Femur (tissue), 1 donor: ENCODE measurements at regions not wholly inside any gene's neighbourhood (a gene's known extent, or its start where the extent isn't known, plus 50 kb on each side); places are given as distances from the start of the nearest gene placed in this dataset.

ENCODE experiments used
- DNase-seq: peaks from one replicate; pipeline ENCODE4 v3.0.0-alpha.2; 2017

DNA sequence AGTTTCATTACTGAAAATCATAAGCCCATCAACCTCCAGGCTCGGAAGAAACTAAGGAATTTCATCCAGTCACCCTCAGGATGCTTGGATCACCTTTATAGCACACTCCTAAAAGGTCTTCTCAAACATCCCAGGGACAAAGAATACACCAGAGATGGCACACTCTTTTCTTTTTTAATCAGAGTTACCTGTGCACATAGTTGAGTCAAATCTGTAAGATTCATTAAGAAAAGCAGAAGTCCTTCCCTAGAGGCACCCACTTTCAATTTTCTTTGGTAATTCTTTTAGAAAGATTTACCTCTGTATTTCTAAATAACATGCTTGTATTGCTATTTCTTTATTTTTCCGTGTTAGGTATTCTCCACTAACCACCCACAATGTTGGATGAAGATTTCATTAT lies 50.6 kb upstream of the IL6 start:
- DNase-seq: no peak

DNA sequence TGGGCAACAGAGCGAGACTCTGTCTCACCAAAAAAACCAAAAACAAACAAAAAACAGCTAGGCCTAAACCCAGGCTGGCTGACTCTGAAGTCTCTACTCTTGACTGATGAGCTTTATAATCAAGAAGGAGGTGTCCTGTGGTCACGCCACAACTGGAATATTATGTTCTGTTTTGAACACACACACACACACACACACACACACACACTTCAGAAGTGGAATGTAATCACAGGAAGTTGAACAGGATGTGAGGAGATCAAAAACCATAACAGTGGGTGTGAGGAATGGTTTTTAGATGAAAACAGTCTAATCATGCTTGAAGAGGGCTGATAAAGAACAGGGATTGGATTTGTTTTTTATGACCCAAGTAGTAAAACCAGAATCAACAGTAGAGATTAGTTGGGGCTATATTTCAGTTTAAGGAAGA lies 51.1 kb upstream of the IL6 start:
- no peak for DNase-seq

DNA sequence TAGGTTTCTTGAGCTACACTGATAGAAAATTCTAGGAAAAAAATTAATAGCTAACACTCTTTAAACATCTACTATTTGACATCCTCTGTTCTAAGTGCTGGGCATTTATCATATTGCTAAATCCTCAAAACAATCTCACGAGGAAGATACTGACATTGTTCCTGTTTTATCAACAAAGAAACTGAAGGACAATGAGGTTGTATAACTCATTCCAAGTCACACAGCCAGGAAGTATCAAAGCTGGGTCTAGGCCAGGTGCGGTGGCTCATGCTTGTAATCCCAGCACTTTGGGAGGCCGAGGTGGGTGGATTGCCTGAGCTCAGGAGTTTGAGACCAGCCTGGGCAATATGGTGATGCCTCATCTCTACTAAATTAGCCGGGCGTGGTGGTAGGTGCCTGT lies 51.6 kb upstream of the IL6 start:
- no peak for DNase-seq

DNA sequence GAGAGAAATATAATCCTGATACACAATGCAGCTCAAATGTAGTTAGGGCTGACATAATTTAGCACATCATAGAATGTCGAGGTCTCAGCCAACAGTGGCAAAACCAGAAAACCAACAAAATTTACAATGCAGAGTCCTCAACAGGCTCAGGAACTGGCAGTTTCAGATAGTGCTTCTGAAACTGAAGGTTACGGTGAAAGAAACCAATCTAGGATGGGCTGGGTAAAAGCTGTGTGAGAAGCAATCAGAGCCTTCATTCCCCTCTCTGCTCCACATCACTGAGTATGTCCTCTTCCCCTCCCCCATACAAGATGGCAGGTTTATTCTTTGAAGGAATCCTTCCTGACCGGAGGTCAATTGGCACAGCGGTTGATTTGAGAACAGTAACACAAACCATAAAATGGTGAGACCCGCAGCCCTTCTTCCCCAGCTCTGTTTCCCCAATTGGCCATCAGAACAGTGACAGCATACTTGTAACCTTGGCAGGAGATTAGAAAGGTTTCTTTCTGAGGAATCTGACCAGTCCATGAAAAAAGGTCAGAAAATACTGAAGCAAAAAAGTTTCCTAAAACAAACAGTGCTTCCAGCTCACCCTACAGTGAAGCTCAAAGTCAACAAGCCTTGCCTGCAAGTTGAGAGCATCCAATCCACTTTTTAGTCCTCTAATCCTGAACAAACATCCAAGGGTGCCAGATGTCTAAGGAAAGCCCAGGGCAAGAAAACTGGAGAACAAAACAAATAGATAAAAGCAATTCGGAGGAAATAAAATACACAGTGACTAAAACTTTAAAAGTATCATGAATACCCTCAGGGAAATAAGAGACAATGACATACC lies 53.9 kb upstream of the IL6 start:
- no peak for DNase-seq

DNA sequence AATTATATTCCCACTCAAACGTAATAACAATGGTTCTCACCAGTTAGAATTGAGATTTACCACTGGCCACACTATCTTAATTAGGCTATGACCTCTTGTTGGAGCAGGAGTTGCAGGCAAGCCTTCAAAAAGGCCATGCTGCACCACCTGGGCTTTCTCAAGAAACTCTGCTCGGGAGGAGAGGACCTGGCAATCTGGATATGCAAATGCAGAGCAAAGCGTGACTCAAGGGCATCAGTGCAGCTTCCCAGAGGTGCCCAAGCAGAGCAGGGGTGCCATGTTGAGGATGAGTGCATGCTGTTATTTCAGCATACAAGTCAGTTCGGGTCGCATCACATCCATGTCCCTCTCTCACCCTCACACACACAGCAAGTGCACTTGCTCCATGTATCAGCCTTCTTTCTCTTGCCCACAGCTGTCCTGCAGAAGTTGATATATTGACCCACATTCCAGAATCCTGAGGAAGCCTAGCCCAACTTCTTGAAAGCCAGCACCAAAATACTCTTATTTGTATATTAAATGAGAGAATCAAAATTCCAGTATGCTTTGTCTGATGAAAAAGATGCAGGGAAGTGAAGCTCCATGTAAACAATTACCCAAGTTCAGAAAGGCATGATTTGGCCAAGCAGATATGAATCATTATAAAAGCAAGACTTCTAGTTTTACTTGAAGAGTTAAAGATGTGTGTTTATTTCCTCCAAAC lies 55.7 kb upstream of the IL6 start:
- no peak for DNase-seq

DNA sequence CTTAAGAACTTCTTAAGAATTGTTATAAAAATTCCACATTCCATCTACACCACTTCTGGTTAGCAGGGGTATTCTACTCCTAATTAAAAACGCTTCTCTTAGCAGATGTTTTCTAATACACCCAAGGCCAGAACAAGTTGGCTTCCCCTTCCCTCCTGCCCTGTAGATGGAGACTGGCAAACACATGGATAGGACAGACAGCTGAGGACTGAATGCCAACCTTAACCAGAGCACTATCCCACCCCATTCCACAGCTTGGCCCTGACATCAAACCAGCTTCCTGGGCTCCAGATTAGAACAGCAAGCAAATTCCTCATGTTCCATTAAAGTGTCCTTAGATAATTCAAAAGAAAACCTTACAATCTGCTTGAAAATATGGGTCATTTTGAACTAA lies 56.6 kb upstream of the IL6 start:
- DNase-seq: no peak

DNA sequence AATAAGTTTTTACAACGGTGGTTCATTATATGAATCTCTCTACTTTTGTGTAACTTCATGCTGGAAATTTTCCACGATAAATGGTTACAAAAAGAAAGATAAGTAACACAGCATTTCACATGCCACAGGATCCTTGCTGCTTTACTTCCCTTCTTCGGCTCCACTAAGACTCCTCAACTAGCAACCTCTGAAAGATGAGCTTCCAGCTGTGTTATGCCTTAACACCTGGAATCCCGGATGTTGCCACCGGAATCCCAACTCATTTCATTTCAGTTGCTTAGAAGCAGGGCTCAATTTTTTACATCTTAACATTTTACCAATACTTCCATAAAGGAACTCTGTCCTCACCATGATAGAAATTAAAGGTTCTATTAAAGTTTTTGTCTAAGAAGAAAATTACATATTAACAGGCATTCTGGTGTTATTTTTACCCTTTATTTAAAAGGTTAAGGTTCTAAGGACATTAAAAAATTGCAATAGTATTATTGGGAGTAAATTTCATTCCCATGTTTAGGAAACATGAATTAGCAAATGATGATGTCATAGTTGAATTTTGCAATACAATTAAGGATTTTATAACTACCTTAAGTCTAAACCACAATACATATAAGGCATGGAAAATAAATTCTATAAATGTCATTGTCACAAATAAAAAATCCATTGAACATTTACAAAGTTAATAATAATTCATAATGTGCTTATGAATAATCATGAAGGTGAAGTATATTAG lies 57.1 kb upstream of the IL6 start:
- DNase-seq: no peak

DNA sequence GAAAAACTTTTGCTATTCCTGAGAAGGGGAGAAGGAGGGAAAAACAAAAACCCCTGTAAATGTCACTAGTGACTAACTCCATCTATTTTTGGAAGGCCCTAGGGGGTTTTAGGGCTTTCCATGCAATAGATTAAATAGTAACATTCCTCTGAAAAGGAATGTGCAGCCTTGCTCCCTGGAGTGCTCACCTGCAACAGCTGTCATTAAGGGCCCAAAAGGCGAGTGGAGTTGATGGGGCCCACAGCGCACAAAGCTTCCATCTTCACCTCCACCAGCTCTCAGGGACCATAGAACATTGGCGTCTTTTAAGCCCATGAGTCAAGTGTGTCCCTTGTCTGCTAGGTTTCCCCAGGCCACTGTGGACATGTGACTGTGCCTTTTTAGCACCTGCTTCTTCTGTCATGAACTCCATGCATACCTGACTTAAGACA lies 58.0 kb upstream of the IL6 start:
- DNase-seq: no peak

DNA sequence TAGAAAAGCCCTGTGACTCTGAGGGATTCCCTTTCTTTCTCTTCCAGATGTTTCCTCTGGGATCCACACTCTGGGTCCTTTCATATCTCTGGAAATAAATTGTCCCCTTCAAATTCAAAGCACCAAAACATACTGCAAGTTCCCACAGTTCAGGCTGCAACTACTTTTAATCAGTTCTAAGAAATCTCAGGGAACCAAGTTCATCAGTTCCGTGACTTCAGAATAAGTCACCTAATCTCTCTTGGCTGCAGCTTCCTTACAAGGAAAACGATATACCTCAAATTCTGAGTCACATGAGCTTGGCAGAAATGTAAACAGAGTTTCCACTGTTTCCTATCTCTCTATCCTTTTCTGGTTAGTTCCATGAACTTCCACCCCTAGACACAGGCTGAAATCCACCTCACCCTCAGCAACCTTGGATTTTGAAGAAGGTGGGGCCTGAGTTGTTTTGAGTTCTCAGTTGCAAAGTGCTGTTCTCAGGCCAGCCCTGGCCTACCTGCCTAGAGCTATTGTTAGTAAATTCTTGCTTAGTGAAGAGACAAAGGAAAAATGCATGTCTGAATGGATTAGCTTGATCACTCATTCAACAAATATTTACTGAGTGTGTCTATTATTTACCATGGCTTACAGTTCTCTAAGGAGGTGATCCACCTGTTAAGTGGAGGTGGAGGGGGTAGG lies 59.3 kb upstream of the IL6 start:
- no peak for DNase-seq

DNA sequence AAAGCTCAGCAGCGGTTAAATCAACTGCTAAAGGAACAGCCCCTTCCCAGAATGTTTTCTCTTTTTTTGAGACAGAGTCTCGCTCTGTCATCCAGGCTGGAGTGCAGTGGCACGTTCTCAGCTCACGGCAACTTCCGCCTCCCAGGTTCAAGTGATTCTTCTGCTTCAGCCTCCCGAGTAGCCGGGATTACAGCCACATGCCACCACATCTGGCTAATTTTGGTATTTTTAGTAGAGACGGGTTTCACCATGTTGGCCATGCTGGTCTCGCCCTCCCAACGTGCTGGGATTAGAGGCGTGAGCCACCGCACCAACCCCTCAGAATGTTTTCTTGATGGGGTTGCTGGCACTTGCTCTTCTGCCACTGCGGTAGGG lies 59.8 kb upstream of the IL6 start:
- no peak for DNase-seq

DNA sequence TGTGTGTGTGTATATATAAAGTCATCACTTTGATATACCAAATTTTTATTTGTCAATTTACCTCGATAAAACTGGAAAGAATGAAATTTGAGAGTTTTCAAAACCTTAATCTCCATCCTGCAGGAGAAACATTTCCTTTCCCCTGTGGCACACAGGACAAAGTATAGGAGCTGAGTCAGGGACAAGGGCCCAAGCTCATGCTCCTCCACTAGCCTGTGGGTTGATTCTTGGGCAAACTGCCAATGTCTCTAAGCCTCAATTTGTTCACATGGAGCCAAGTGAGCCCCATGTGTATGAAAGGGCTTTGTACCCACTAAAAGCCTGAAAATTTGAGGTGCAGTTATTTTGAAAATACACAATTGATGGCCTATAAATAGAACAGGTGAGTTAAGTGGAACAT lies 60.3 kb upstream of the IL6 start:
- DNase-seq: no peak

DNA sequence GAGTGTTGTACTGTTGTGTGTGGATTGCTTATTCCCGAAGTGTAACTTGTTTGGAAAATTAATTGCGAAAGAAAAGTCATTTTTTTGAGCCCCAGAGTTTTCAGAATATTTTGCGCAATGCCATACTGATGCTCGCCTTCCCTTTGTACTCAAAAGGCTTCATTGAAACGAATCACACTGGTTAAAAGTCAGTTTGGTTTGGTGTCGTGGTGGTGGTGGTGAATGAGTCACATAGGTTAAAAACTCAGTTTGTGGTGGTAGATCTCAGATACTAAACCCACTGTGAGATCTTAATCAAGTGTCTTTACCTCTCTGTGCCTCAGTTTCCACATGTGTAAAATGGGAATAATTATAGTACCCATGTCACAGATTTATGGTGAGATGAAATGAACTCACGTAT lies 61.1 kb upstream of the IL6 start:
- DNase-seq: no peak

DNA sequence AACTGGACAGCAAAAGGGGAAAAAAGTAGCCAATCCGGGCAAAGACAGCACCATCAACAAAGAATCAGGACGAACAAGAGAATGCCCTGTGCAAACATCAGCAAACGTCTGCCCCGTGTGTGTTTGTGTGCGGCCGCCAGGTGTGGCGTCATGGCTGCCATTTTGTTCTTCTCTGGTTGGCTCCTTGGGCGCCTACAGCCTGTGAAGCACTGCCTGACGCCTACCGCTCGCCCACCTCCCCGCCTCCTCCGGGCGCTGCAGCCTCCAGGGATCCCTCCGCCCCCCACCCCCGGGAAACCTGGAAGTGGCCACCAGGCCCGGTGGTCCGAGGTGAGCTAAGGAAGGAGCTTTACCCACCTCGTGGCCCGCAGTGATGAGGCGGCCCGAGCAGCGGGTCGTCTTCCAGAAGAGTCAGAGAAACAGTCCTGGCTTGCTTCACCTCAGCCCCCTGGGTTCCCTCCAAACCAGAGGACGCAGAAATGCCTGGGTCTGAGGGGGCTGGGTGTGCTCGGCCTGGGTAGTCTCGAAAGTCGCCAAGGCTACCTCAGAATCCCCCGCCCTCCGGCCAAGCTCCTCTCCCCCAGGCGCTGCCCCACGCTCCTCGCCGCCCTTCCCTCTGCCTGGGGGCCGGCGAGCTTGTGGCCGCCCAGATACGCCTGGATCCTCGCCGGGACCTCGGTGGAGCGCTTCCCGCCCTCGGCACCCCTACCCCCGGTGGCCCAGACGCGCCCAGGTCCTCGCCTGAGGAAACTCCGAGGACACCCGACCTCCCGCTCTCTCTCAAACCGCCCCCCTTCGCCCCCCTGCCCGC lies 61.8 kb upstream of the IL6 start:
- no peak for DNase-seq

DNA sequence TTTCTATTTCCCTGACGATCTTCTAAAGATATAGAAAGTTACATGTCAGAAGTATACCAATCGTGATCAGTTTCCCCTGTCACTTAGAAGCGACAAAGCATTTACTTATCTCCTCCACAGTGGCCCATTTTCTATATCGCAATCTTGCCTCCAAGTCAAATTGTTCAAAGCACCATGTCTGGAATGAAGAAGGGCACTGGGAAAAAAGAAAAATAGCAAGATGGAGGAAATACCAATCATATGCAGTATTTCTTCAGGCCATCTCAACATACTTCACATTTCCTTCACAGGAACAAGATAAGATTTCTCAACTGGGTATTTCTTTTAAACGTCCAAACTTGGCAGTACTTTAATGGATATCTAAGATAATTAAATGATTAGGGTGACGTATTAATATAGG lies 63.3 kb upstream of the IL6 start:
- no peak for DNase-seq

DNA sequence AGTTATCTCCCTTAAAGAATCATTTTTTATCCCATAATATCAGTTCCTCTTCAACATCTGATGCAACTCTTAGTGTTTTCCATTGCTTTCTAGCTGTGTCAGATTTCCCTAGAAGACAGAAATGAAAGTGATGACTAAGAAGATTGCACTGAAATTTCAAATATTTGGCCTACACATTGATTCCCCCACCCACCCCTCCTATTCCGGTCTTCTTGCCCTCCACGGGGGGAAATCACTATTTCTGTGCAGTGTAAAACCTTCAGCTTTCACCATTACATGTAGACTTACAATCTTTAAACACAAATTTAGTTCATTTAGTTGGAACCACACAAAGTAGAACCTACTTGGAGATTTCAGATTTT lies 63.7 kb upstream of the IL6 start:
- no peak for DNase-seq

DNA sequence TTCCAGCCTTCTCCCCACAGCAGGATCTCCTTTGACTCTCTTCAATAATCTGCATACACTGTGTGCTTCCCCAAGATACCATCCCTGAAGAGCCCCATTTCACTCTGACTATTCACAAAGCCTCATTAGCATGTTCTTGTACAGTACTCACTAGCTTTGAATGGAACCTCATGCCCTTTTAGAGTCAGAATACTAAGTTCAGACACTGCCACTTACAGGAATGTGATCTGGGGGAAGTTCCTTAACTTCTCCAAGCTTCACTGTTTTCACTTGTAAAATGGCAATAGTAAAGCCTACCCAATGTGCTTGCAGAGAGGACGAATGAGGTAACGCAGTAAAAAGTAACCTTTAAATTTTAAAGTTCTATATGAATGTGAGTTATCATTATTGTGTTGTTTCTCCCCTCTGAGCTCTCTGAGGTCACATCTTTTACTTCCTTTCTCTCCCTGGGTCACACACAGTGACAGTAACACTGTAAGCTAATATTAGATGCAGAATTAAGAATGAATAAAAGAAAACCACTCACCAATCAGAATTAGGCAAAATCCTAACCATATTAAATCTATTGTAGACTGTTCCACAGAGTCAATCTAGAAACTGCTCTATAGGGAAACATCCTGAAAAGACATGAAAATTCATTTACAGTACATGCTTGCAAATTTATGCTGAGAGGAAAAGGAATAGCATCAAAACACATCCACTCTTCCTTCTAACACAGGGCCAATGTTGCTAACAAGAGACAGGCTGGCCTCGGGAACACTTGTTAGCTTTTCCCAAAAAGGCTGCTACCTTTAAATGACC lies 64.2 kb upstream of the IL6 start:
- DNase-seq: no peak

DNA sequence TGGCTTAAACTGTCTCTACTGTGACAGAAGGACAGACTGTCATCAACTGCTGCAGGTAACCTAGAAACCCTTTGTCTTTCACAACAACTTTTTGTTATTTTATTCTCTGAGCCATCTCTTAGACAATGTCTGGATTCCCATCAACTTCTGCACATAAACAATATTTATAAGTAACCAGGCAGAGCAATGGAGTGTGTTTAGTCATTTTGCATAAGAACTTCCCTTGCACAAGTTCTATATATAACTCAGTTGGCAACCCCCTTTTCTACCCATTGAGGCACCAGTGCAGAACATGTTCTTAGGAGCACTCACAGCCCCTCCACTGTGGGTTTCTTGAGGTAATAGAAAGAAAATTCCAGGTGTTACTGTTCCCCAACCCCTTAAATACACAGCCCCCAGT lies 65.0 kb upstream of the IL6 start:
- no peak for DNase-seq

DNA sequence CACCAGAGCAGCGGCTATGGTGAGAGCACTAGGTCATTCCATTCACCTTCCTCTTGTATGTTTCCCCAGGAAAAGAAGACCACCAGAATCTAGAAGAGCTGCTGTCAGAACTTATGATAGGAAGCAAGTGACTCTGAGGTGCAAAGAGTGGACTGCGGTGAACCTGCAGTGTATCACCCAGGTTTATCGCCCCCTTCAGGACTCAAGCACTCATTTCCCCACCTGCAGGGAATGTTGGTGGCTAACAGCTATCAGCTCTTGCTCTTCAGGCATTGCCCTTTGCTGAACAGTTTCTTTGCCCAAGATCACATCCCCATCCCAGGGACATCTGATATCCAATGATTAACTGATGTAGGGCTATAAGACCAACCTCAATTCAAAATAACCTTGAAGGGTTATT lies 66.3 kb upstream of the IL6 start:
- no peak for DNase-seq

DNA sequence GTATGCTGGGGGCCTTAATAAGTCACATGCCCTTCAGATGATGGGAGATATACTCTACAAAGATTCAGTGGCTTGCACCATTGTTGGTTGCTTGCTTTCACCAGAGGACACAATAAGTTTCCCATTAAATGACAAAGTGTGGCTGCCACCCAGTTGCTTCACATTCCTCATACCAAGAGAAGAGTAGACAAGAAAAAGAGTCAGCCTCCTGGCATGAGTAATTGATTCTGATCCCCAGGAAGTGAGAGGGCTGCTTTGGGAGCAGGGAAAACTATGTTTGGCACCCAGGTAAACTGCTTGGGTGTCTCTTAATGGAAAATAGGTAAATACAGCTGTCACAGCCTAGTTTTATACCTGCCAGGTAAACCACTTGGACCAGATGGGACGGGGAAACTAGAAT lies 66.7 kb upstream of the IL6 start:
- no peak for DNase-seq

DNA sequence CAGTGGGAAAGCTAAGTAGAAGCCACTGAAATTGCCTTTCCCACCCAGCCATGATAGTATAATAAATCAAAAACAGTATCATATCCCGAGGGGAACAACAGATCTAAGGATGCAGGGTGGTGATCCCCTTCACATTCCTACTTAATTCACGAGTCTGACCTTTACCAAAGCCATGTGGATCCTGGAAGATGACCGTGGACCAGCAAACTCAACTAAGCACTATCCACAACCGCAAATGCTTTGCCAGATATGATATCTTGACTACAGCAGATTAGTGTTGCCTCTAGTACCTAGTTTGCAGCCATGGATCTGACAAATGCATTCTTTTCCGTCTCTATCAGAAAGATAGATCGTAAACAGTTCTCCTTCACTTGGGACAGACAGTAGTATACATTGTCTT lies 67.3 kb upstream of the IL6 start:
- DNase-seq: no peak

DNA sequence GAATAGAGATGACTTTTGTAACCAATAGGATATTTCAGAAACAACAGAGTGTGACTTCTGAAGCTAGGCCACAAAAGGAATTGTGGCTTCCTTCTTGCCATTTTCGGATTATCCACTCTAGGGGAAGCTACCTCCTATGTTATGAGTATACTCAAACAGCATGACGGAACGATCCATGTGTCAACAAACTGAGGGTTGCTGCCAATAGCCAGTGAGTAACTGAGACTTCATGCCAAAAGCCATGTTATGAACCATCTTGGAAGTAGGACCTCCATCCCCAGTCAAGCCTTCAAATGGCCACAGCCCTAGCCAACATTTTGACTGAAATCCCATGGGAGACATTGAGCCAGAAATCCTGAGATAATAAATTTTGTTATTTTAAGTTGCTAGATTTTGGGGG lies 69.0 kb upstream of the IL6 start:
- no peak for DNase-seq

DNA sequence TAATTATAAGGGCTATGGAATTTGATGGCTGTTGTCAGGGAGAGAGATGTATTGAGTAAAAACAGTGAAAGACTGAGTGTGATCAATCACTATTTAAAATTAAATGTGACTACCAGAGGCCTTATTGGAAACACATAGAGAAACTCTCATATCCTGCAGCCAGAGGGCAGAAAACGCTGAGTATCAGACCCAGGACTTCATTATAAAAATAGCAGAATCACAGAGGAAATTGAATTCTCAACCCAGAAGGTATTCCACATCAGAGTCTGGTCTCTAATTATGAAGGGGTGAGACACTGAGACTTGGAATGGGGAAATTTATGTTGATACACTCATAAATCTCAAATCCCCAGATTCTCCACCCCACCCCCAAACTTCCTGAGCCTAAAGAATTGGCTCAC lies 69.5 kb upstream of the IL6 start:
- DNase-seq: no peak
